ENCODE measurements at regions not wholly inside any gene's neighbourhood (a gene's known extent, or its start where the extent isn't known, plus 50 kb on each side); places are given as distances from the start of the nearest gene placed in this dataset.

DNA sequence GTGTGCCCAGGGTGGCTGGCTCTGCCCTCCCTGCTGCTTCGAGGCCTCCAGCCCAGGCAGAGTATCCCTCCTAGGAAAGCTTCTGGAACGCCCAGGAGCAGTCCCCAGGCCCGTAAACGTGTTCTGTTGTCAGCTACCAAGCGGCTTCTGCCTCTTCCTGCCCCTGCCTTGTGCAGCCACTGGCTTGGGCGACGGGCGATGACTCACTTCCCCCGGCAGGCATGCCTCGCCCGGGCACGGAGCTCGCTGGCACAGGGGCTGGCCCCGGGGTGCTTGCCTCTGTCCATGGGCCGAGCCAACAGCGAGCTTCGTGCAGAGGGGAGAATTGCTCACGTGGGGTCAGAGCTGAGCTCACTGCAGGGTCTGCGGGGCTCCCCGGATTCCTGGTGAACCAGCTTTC is 86.7 kb upstream of the THBS2 start:
- TF ChIP-seq POLR2A (IDR thresholded peaks at IDR 0.05; ENCODE audit: low read length) (no peak), GATA1 (IDR thresholded peaks at IDR 0.05; ENCODE audit: low read depth, low read length) (no peak)
